Upper lobe of left lung (tissue), 4 donors: ENCODE measurements at regions not wholly inside any gene's neighbourhood (a gene's known extent, or its start where the extent isn't known, plus 50 kb on each side); places are given as distances from the start of the nearest gene placed in this dataset.

ENCODE experiments used
- CTCF ChIP-seq, 6 experiments: fragments of 450-650 bp in 4 of 6; fragments of 200-600 bp in 2 of 6; sonication (generic) in 2 of 6; IDR thresholded peaks; one replicate each; pipeline ENCODE4 v1.5.1; 2016 to 2019; ENCODE audit warnings: antibody characterized with exemption in 6 of 6
- EP300 ChIP-seq, 4 donors: sonication (generic); formaldehyde crosslinking; IDR thresholded peaks; one replicate each; pipeline ENCODE4 v1.5.1; 2017; ENCODE audit warnings: antibody characterized with exemption in 4 of 4, control low read depth in 2 of 4
- POLR2A ChIP-seq, 4 donors: fragments of 450-650 bp; IDR thresholded peaks; one replicate each; pipeline ENCODE4 v1.5.1; 2016 to 2017; ENCODE audit warnings: antibody characterized with exemption in 4 of 4, mild to moderate bottlenecking in 2 of 4
- POLR2AphosphoS5 ChIP-seq, 2 donors: sonication (generic); formaldehyde crosslinking; IDR thresholded peaks; one replicate each; pipeline ENCODE4 v1.5.1; 2017; ENCODE audit warnings: antibody characterized with exemption in 2 of 2

- TF ChIP-seq CTCF (IDR thresholded peaks at IDR 0.05) = no peak
- no peak for TF ChIP-seq POLR2A (IDR thresholded peaks at IDR 0.05)
- no peak for TF ChIP-seq POLR2AphosphoS5 (IDR thresholded peaks at IDR 0.05)
- TF ChIP-seq EP300 (IDR thresholded peaks at IDR 0.05) = no peak
These were observed 94.1 kb downstream of the YTHDF1 start for GRCh38 chr20:63121749-63122405.
